CD14-positive monocyte (primary cell): ENCODE measurements at regions not wholly inside any gene's neighbourhood (a gene's known extent, or its start where the extent isn't known, plus 50 kb on each side); places are given as distances from the start of the nearest gene placed in this dataset.

Source experiments
- DNase-seq, 3 donors: peaks; one replicate each; pipeline ENCODE4 v3.0.0-alpha.2; 2011 to 2022
- H2AFZ ChIP-seq: 2 replicates; pipeline ENCODE4 v1.6.0; 2012; ENCODE audit warnings: mild to moderate bottlenecking, low read depth, low read length, inconsistent platforms; ENCODE audit not compliant: insufficient read depth, poor library complexity, severe bottlenecking
- H3K27ac ChIP-seq, 2 donors: 1 replicate in 1 of 2; 2 replicates in 1 of 2; pipeline ENCODE4 v1.5.1; 2012 to 2013; ENCODE audit warnings: low read length in 2 of 2, control low read depth in 1 of 2, inconsistent platforms in 1 of 2, low read depth in 1 of 2, mild to moderate bottlenecking in 1 of 2
- H3K27me3 ChIP-seq, 2 donors: one replicate each; pipeline versions ENCODE4 v1.6.0 to v1.6.1; 2011 to 2013; ENCODE audit warnings: low read length in 2 of 2; ENCODE audit not compliant: control insufficient read depth in 2 of 2, insufficient read depth in 2 of 2
- H3K36me3 ChIP-seq, 2 donors: replicated peaks in 1 of 2; 1 replicate in 1 of 2; 2 replicates in 1 of 2; pipeline versions ENCODE4 v1.5.1 to v1.6.1; 2012 to 2013; ENCODE audit warnings: low read length in 2 of 2, control low read depth in 1 of 2, inconsistent platforms in 1 of 2, mild to moderate bottlenecking in 1 of 2; ENCODE audit not compliant: insufficient read depth in 2 of 2, control insufficient read depth in 1 of 2
- H3K4me1 ChIP-seq, 2 donors: 1 replicate in 1 of 2; 2 replicates in 1 of 2; pipeline versions ENCODE4 v1.5.1 to v1.6.1; 2012 to 2013; ENCODE audit warnings: low read length in 2 of 2, control low read depth in 1 of 2, inconsistent platforms in 1 of 2, mild to moderate bottlenecking in 1 of 2, moderate library complexity in 1 of 2; ENCODE audit not compliant: insufficient read depth in 2 of 2, control insufficient read depth in 1 of 2
- H3K4me2 ChIP-seq: replicated peaks from 2 replicates; pipeline ENCODE3; 2012; ENCODE audit warnings: low read length, moderate library complexity, mild to moderate bottlenecking; ENCODE audit not compliant: poor library complexity, severe bottlenecking; ENCODE audit errors: extremely low read depth
- H3K4me3 ChIP-seq, 3 experiments: fragments of 200-600 bp in 1 of 3; sonication (generic) in 1 of 3; replicated peaks in 1 of 3; 1 replicate in 2 of 3; 2 replicates in 1 of 3; pipeline ENCODE4 v1.5.1; 2011 to 2013; ENCODE audit warnings: low read length in 3 of 3, mild to moderate bottlenecking in 3 of 3, control low read depth in 2 of 3, low read depth in 2 of 3, inconsistent platforms in 1 of 3, moderate library complexity in 1 of 3
- H3K79me2 ChIP-seq: 2 replicates; pipeline ENCODE4 v1.6.0; 2012; ENCODE audit warnings: mild to moderate bottlenecking, control low read depth, inconsistent platforms, low read length, moderate library complexity; ENCODE audit not compliant: insufficient read depth
- H3K9ac ChIP-seq: 2 replicates; pipeline ENCODE4 v1.6.0; 2017; ENCODE audit warnings: low read length, mild to moderate bottlenecking; ENCODE audit not compliant: insufficient read depth, poor library complexity, severe bottlenecking
- H3K9me3 ChIP-seq, 2 donors: replicated peaks in 1 of 2; 1 replicate in 1 of 2; 2 replicates in 1 of 2; pipeline versions ENCODE4 v1.5.1 to v1.6.1; 2012 to 2013; ENCODE audit warnings: low read length in 2 of 2, control low read depth in 1 of 2; ENCODE audit not compliant: control insufficient read depth in 1 of 2, insufficient read depth in 1 of 2
- H4K20me1 ChIP-seq: 2 replicates; pipeline ENCODE4 v1.6.0; 2012; ENCODE audit warnings: mild to moderate bottlenecking, low read length, control low read depth, moderate library complexity; ENCODE audit not compliant: insufficient read depth
- H3K27ac Mint-ChIP-seq, 7 donors: one replicate each; pipeline ENCODE4 v1.8.0; 2020; ENCODE audit warnings: mild to moderate bottlenecking in 7 of 7, mixed read lengths in 7 of 7, moderate library complexity in 6 of 7, inconsistent platforms in 2 of 7
- H3K27me3 Mint-ChIP-seq, 3 donors: one replicate each; pipeline ENCODE4 v1.8.0; 2021 to 2022; ENCODE audit warnings: low read depth in 3 of 3, mild to moderate bottlenecking in 3 of 3, mixed read lengths in 3 of 3, moderate library complexity in 3 of 3, inconsistent platforms in 1 of 3
- H3K36me3 Mint-ChIP-seq, 2 donors: one replicate each; pipeline ENCODE4 v1.8.0; 2020; ENCODE audit warnings: mixed read lengths in 2 of 2, inconsistent platforms in 1 of 2, mild to moderate bottlenecking in 1 of 2
- H3K4me1 Mint-ChIP-seq: one replicate; pipeline ENCODE4 v1.8.0; 2020; ENCODE audit warnings: mild to moderate bottlenecking, mixed read lengths
- H3K4me3 Mint-ChIP-seq, 2 donors: one replicate each; pipeline ENCODE4 v1.8.0; 2020; ENCODE audit warnings: mild to moderate bottlenecking in 2 of 2, mixed read lengths in 2 of 2, moderate library complexity in 1 of 2
- H3K9me3 Mint-ChIP-seq, 7 donors: one replicate each; pipeline ENCODE4 v1.8.0; 2020 to 2022; ENCODE audit warnings: mixed read lengths in 7 of 7, mild to moderate bottlenecking in 6 of 7, moderate library complexity in 6 of 7, inconsistent platforms in 2 of 7
- WGBS: methylation state at CpG from one replicate; pipeline ENCODE4 v1.1.5; 2013; ENCODE audit warnings: missing lambda C conversion rate; ENCODE audit not compliant: insufficient coverage; 5-methylcytosine and 5-hydroxymethylcytosine counted together
- intact Hi-C, 2 donors: fragments of 100-400 bp; cut with micrococcal nuclease; formaldehyde crosslinking; loops; one replicate each; pipeline versions ENCODE4 v1.15.0 to v1.15.1; 2023
- TF ChIP-seq, protein P1 (sequence below): fragments of 200-600 bp; IDR thresholded peaks from one replicate; pipeline ENCODE4 v1.8.0; 2022; ENCODE audit warnings: antibody characterized with exemption, mild to moderate bottlenecking

DNA sequence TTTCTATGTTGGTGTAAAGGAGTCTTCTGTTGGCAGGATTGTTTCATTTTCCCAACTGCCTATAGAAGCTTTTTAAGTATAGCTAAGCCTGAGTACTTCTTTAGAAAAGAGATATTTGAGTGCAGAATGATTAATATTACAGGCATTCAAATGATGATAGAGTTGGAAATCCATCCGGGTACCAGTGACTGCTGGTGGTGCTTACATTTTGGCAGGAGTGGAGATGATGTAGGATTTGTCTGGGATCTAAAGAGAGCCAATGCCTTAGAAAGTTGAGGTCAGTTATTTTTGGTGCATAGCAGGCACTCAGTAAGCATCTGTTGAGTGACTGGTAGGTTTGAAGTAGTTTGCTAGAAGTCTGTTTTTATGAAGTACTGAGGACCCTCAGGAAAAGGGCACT, 433.5 kb downstream of the DMAC1 start:
- no peak for DNase-seq
- H3K4me1 ChIP-seq: peaks cover 7% of the 10 kb centered on the region in 2 donors
- 100% methylated on average over 1 of the region's 1 CpG for WGBS
- H3K4me2 ChIP-seq: no peak overlapping the region
- no peaks in the 10 kb centered on the region for H3K36me3 ChIP-seq
- no peaks in the 10 kb centered on the region for H3K79me2 ChIP-seq
- H3K9me3 ChIP-seq: no peaks in the 10 kb centered on the region
- Mint-ChIP-seq H3K27me3 (peaks cover 0 to 2% (median 0%) of the 10 kb centered on the region in 3 donors), H3K9me3 (peaks cover 0 to 5% (median 0%) of the 10 kb centered on the region in 7 donors), H3K36me3 (no peaks in the 10 kb centered on the region), H3K4me3 (no peak overlapping the region), H3K27ac (no peak overlapping the region), H3K4me1 (peaks cover 8% of the 10 kb centered on the region)
- H3K9ac ChIP-seq: no peak overlapping the region
- TF ChIP-seq, protein P1, sequence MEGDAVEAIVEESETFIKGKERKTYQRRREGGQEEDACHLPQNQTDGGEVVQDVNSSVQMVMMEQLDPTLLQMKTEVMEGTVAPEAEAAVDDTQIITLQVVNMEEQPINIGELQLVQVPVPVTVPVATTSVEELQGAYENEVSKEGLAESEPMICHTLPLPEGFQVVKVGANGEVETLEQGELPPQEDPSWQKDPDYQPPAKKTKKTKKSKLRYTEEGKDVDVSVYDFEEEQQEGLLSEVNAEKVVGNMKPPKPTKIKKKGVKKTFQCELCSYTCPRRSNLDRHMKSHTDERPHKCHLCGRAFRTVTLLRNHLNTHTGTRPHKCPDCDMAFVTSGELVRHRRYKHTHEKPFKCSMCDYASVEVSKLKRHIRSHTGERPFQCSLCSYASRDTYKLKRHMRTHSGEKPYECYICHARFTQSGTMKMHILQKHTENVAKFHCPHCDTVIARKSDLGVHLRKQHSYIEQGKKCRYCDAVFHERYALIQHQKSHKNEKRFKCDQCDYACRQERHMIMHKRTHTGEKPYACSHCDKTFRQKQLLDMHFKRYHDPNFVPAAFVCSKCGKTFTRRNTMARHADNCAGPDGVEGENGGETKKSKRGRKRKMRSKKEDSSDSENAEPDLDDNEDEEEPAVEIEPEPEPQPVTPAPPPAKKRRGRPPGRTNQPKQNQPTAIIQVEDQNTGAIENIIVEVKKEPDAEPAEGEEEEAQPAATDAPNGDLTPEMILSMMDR: no peak
- H3K27ac ChIP-seq: no peak overlapping the region
- H3K27me3 ChIP-seq: no peaks in the 10 kb centered on the region
- intact Hi-C loops: no loop called here
- H3K4me3 ChIP-seq: no peak overlapping the region
- H4K20me1 ChIP-seq: no peaks in the 10 kb centered on the region
- H2AFZ ChIP-seq: no peak overlapping the region

DNA sequence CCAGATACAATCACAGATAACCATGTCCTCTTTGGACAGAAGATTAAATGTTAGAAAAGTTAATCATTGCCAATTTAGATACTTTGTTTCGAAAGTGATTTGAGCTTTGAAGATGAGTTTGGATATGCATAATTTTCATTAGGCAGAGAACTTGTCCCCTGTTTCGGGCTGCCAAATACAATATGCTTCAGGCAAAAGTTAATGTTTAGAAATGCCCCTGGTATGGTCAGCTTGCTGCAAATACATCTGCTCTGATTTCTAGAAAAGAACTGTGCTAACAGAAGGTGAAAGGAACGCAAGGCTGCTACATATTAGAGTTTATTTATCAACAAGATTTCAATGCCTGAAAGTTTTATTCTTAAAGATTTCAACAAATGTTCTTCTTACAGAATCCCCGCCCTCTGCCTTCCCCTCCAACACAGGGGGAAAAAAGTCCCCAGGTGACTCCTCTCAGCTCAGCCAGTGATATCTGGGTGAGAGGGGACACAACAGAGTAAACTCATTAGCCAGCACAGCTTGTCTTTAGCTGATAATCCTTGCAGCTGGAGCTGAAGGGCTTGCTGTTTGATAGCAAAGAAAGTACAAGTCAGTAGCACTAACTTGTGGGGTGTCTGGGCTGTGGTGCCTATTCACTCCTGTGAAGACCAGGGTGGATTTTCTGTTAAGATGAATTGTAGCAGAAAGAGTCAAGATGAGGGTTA, 435.7 kb downstream of the DMAC1 start:
- WGBS: 68% methylated on average over 2 of the region's 4 CpGs
- Mint-ChIP-seq H3K27me3 (peaks cover 0 to 4% (median 1%) of the 10 kb centered on the region in 3 donors), H3K36me3 (no peaks in the 10 kb centered on the region), H3K4me3 (no peak overlapping the region), H3K4me1 (peaks cover 7% of the 10 kb centered on the region), H3K9me3 (peaks cover 0 to 8% (median 0%) of the 10 kb centered on the region in 7 donors), H3K27ac (peak overlapping the region in 1 of 7 donors; percentile 0)
- no peak overlapping the region for H3K4me3 ChIP-seq
- no peak overlapping the region for H2AFZ ChIP-seq
- H3K9me3 ChIP-seq: no peaks in the 10 kb centered on the region
- H3K9ac ChIP-seq: no peak overlapping the region
- no peak for DNase-seq
- H3K27ac ChIP-seq: no peak overlapping the region
- H3K36me3 ChIP-seq: no peaks in the 10 kb centered on the region
- TF ChIP-seq, protein P1: no peak
- H4K20me1 ChIP-seq: no peaks in the 10 kb centered on the region
- intact Hi-C loops: no loop called here
- H3K4me2 ChIP-seq: no peak overlapping the region
- no peaks in the 10 kb centered on the region for H3K27me3 ChIP-seq
- H3K79me2 ChIP-seq: no peaks in the 10 kb centered on the region
- H3K4me1 ChIP-seq: peaks cover 7% of the 10 kb centered on the region in 2 donors
